Spleen (tissue), 7 donors: ENCODE measurements at regions not wholly inside any gene's neighbourhood (a gene's known extent, or its start where the extent isn't known, plus 50 kb on each side); places are given as distances from the start of the nearest gene placed in this dataset.

Source experiments
- CTCF ChIP-seq, 11 experiments: fragments of 200-600 bp in 7 of 11; fragments of 450-650 bp in 4 of 11; sonication (generic) in 4 of 11; IDR thresholded peaks in 8 of 11; conservative IDR thresholded peaks in 3 of 11; 1 replicate in 7 of 11; 2 replicates in 4 of 11; pipeline versions ENCODE4 v1.4.0 to v1.8.0; 2016 to 2021; ENCODE audit warnings: antibody characterized with exemption in 11 of 11, inconsistent platforms in 4 of 11, mild to moderate bottlenecking in 1 of 11
- POLR2A ChIP-seq, 3 donors: fragments of 450-650 bp; IDR thresholded peaks; one replicate each; pipeline ENCODE4 v1.5.1; 2017; ENCODE audit warnings: antibody characterized with exemption in 3 of 3, mild to moderate bottlenecking in 1 of 3
- donor health status: DM: no; HTN: no; CAD: no; lungs with moderate emphysema.
- donor health status: DM: no; HTN: no; CAD: no.
- donor health status: DM: no; HTN: no; CAD: no.

GRCh38 chr12:115313929-115314328, 630.0 kb upstream of the TBX3 start:
- TF ChIP-seq CTCF (IDR thresholded peaks at IDR 0.05 in 8 of 11, conservative IDR thresholded peaks at IDR 0.05 in 3 of 11) (no peak), POLR2A (IDR thresholded peaks at IDR 0.05) (no peak)
